Ecto neural progenitor cell (in vitro differentiated cells): ENCODE measurements at regions not wholly inside any gene's neighbourhood (a gene's known extent, or its start where the extent isn't known, plus 50 kb on each side); places are given as distances from the start of the nearest gene placed in this dataset.

ENCODE experiments used
- DNase-seq: peaks from one replicate; pipeline ENCODE4 v3.0.0-alpha.2; 2018; ENCODE audit warnings: low spot score

DNA sequence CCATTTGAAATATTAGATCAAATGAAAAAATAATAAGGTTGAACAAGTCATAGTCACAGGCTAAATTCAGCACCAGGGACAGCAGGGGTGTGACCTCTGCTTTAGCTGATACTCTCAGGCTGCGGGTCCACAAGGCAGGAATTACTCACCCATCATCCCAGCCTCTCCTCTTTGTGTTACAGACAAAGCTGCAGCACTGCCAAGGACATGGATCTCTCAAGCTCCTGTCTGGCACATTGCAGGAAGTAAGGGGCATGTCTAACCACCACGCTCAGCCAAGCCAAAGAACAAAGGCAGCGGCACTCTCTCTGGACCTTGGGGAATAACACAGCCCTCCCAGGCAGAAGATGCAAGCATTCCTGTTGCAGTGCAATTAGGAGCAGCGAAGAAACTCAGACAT is 783.8 kb downstream of the VRK1 start:
- DNase-seq = peak; percentile 60

- no peak for DNase-seq
Measured at GRCh38 chr14:97582022-97582421, 784.8 kb downstream of the VRK1 start.

GRCh38 chr14:97584528-97584927 is 787.3 kb downstream of the VRK1 start:
- DNase-seq = no peak

- no peak for DNase-seq
Measured at GRCh38 chr14:97592341-97592980, 795.3 kb downstream of the VRK1 start.

- no peak for DNase-seq
Measured at GRCh38 chr14:97594306-97594705, 797.1 kb downstream of the VRK1 start.

- no peak for DNase-seq
Measured at GRCh38 chr14:97602438-97603117, 805.4 kb downstream of the VRK1 start.

- DNase-seq = no peak
Measured at GRCh38 chr14:97603201-97603600, 806.0 kb downstream of the VRK1 start.

- DNase-seq = no peak
Measured at GRCh38 chr14:97604731-97605130, 807.5 kb downstream of the VRK1 start.

GRCh38 chr14:97618401-97618800 is 821.2 kb downstream of the VRK1 start:
- DNase-seq = no peak

DNA sequence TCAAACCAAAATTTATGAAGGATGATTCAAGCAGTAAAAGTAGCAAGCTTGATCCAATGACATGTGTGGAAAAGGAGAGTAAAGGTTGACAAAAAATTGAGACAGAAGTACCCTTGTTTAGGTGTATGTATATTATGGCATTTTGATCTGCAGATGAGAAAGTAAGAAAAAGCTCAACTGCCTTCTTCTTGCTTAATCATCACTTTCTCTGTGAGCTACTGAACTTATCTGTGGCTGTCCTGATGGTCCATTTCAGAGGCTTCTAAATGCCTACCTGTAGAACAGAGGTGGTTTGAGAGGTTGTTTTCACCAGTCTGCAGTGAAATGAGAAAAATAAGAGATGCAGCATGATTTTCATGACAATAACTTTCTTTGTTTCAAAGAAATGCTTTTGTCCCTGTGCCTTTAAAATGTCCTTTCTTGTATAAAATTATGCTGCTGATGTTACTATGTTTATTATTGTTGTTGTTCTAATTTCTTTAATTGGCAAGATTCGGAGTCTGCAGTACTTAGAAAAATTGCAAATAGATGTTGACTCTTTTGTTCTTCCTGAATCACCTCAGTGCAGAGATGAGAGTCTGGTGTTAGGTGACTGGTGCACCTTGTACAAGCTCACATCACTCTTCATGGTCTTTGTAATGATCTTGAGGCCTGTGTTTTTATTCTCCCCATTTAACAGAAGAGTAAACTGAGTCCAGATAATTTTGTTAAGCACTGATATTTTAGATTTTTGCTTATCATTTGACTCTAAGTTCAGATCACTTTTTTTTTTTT is 821.9 kb downstream of the VRK1 start:
- DNase-seq = no peak

GRCh38 chr14:97620066-97620465 is 822.9 kb downstream of the VRK1 start:
- no peak for DNase-seq

GRCh38 chr14:97624985-97625384 is 827.8 kb downstream of the VRK1 start:
- DNase-seq = no peak

GRCh38 chr14:97625477-97625876 is 828.3 kb downstream of the VRK1 start:
- DNase-seq = no peak

DNA sequence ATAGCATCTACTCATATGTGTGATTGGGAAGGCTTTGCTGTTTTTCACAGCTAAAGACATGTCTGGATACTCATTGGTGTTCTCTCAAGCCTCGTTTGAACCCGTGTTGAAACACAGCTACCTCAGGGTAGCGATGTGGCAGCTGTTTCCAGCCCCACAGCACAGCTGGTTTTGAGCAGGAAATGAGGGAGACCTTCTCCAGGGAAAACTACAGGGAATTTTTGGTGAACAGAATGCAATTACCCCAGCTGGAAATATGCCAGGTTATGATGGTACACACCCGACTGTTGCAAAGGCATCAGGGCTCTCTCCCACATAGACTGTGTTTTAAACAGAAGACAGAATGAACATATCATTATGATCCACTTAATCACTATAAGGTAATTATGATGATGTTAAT is 828.9 kb downstream of the VRK1 start:
- no peak for DNase-seq

DNA sequence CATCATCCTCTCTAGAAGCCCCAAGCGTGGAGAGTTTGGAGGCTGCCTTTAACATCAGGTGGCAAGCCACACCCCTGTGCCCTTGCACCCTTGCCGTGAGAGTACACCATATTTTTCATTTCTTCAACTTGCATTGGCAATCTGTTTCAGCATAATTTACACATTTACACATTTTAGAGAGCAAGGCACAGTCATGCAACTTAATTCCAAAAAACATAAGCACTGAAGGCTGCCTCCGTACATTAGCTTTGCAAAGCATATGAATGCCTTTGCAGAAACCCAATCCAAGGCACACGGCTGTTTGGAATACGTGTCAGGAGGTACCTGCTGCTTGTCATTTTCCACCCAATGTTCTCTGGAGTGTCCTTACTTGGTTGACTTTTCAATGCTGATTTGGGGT is 833.1 kb downstream of the VRK1 start:
- no peak for DNase-seq

DNA sequence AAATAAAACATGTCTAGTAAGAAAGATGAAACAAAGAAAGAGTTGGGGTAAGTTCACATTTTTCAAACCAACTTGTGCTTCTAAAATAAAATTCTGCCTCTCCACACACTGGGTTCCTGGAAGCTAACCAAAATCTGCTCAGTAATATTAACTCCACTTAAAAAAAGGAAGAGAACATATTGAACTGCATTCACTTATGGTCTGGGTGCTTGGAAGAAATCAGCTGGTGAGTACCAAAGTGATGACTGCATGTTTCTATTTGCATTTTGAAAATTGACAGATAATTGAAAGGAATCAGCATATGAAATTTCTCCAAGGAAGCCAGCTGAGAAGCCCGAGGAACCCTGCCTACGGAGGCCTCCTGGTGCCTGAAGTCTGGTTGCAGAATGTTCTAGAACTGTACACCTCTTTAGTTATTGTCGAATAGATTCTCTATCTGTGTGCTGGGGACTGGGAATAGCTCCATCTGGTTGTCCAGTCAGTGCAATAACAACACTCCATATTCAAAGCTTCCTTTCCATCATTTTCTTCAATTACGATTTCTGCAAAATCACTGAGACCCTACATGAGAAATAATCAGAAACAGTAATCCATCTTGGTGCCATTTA is 836.1 kb downstream of the VRK1 start:
- no peak for DNase-seq

- DNase-seq = no peak
Measured at GRCh38 chr14:97634751-97635150, 837.6 kb downstream of the VRK1 start.

DNA sequence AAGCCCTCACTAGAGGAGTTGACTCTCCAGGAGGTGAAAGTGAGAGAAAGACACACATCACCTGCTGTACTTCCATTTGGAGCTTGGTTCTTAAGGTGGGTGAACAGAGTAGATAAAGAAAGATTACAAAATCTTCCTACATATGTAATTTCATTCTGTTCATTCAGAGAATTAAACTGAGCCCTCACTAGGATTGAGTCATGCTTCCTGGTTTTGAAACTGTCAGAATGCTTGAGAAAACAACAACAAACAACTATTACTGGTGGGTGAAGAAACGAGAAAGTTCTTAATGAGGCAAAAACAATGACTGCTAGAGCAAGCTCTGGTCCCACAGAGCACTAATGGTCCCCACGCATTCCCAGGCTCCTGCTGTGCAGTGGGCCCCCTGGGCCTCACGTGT is 841.7 kb downstream of the VRK1 start:
- DNase-seq = no peak

DNA sequence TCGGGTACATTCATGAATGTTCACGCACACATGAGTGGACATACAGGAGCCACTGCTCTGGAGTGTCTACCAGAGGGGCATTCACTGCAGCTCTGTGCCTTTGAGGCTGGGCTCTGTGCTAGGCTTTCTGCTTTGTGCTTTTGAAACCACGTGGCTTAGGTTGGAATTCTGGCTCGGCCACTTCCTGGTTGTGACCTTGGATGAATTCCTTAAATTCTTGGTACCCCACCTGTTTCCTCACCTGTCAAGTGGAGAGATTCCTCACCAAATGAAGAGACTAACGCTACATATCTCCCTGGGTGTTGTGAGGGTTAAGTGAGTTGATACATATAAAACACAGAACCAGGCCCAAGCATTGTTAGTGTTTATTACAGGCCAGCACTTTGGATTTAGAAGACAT is 842.8 kb downstream of the VRK1 start:
- DNase-seq = no peak

DNA sequence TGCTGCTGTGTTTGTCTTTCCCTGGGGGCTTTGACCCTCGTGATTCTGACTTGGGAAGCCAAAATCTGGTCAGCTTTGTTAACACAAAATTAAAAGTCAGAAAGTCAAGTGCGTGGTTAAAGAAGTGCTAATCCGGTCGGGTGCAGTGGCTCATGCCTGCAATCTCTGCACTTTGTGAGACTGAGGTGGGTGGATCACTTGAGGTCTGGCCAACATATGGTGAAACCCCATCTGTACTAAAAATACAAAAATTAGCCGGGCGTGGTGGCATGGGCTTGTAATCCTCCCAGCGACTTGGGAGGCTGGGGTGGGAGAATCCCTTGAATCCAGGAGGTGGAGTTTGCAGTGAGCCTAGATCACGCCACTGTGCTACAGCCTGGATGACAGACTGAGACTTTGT is 844.6 kb downstream of the VRK1 start:
- DNase-seq = no peak

GRCh38 chr14:97642631-97643030 is 845.4 kb downstream of the VRK1 start:
- DNase-seq = no peak

DNA sequence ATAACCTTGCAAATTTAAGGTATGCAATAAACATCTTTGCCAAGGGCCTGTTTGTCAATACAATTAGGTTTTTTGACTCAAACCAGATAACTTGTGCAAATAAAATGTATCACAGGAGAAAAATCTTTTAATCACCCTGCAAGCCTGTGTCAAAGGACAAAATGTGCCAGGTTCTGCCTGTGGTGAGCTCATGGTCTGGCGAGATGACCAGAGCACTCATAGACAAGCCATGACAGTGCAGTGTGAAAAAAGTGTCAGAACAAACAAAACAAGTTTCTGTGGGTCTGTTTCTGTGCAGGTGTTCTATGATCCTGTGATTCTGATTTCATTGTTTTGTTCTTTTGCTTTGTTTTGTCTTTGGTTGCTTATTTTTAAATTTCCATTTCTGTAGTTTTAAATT is 847.2 kb downstream of the VRK1 start:
- no peak for DNase-seq

GRCh38 chr14:97649752-97650151 is 852.6 kb downstream of the VRK1 start:
- DNase-seq = no peak
